COLO668 (cell line): ENCODE measurements at regions not wholly inside any gene's neighbourhood (a gene's known extent, or its start where the extent isn't known, plus 50 kb on each side); places are given as distances from the start of the nearest gene placed in this dataset.
A peak's percentile ranks its signal among the peaks of the same experiment; 100 is the strongest.
"Not testable (repeated sequence)": the region's sequence is repeated elsewhere in the genome, so short reads cannot be mapped to it uniquely, and the experiment has no call there.

Experiments used
- DNase-seq: peaks from one replicate; lab custom pipeline; 2025; ENCODE audit not compliant: unreplicated experiment; lab: John Stamatoyannopoulos, UW

DNA sequence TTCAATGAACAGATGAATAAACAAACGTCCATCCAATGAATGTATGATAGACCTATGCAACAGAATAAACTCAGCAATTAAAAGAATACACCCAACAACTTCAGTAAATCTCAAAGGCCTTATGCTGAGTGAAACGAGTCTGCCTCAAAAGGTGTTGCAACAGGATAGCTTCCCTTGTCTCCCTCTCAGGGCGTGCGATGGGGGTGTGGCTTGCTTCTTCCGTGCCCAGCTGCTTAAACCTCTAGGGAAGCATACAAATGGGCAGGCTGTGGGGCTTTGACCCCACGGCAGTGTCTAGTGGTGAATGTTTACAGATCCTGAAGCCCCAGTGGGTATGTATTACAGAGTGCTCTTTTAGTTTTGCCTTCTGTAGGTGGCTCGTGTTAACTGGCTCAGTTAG is 87.0 kb upstream of the CCL21 start:
- no peak for DNase-seq

GRCh38 chr9:34793428-34793827 is 83.5 kb upstream of the CCL21 start:
- no peak for DNase-seq

DNA sequence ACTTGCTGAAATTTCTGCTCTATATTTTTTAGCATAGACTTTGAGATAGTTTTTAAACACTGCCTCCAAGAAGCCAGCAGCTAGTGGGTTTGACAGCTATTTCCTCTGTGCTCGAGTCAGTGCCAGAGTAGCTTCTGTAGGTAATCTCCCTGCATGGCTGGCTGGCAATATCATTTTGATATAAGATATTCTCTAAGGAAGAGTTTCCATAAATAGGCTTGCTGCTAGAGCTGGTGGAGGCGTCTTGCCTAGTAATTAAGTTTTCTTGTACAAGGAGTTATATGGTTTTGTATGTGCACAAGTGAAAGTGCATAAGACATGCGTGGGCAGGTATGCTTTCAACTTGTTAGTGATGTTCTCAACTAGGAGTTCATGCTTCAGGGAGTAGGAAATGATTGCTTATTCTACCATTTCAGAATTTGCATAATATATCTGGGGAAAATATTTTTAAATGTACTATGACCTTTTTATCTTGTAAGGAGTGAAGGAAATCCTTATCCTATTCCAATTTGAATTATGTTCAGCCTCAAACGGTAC is 74.1 kb upstream of the CCL21 start:
- no peak for DNase-seq

- no peak for DNase-seq
Measured at GRCh38 chr9:34782372-34782771, 72.4 kb upstream of the CCL21 start.

DNA sequence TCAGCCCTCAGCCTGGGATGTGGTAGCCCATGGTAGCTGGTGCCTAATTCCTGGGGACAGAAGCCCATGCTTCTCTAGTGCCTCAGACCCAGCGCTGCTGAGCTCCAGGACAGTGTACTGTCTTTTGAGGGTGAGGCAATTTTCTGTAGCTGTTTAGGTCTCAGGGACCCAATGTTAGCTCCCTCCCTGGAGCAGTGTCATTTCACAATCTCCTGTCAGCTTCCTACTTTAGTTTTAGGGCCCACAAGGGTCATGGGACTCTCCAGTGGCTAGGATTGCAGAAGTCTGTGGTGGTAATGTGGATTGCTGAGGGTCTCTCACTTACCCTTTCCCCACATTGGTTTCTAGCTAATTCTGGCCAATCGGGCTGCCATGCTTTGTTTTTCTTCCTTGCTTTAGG is 67.7 kb upstream of the CCL21 start:
- DNase-seq = no peak

GRCh38 chr9:34773955-34774354 is 64.0 kb upstream of the CCL21 start:
- DNase-seq = no peak

DNA sequence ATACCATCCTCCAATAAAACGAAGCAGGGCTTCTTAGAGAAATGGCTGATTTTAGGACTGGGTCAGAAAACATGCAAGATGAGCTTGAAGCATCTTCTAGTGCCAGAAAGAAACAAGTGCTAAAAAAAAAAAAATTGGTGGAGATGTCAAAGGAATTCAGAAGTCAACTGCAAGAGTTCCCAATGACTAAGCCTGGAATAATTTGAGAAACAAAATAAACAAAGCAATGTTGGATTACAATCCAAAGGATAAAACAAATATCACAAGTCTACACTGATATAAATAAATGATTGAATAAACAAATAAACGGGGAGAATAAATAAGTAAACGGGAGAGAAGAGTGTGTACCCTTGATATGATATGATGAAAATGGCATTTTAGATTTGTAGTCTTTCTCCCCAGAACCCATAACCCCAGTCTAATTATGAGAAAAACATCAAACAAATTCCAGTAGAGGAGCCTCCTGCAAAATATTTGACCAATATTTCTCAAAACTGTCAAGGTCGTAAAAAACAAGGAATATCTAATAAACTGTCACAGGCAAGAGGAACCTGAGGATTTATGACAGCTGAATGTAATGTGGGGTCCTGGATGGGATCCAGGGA is 63.5 kb upstream of the CCL21 start:
- no peak for DNase-seq

DNA sequence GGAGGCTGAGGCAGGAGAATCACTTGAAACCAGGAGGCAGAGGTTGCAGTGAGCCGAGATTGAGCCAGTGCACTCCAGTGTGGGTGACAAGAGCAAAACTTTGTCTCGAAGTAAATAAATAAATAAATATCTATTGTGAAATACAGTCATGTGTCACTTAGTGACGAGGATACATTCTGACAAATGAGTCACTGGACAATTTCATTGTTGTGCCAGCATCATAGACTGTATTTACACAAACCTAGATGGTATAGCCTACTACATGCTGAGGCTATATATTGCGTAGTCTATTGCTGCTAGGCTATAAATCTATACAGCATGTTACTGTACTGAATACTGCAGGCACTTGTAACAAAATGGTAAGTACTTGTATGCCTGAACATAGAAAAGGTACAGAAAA is 61.1 kb upstream of the CCL21 start:
- DNase-seq = no peak

DNA sequence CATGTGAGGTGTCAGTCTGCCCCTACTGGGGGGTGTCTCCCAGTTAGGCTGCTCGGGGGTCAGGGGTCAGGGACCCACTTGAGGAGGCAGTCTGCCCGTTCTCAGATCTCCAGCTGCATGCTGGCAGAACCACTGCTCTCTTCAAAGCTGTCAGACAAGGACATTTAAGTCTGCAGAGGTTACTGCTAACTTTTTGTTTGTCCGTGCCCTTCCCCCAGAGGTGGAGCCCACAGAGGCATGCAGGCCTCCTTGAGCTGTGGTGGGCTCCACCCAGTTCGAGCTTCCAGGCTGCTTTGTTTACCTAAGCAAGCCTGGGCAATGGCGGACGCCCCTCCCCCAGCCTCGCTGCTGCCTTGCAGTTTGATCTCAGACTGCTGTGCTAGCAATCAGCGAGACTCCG is 57.2 kb upstream of the CCL21 start:
- DNase-seq = not testable (repeated sequence)

- peak; percentile 33 for DNase-seq
Measured at GRCh38 chr9:34760196-34761040, 50.5 kb upstream of the CCL21 start.
